A673 (cell line): ENCODE measurements at regions not wholly inside any gene's neighbourhood (a gene's known extent, or its start where the extent isn't known, plus 50 kb on each side); places are given as distances from the start of the nearest gene placed in this dataset.

ENCODE experiments used
- BruUV-seq: library from RNA; stranded (reverse); fragments of 400-500 nt; replicated peaks from 2 replicates; lab custom pipeline; 2021; lab: Mats Ljungman, UMichigan
- CTCF ChIA-PET: fragments of 300-600 bp; sonication (Branson Sonifier 250); formaldehyde crosslinking; loops from one replicate; lab custom pipeline; 2022; ENCODE audit warnings: antibody characterized with exemption; lab: Charles Lee
- POLR2A ChIA-PET: fragments of 300-600 bp; sonication (Branson Sonifier 250); formaldehyde crosslinking; loops from one replicate; lab custom pipeline; 2022; ENCODE audit warnings: antibody characterized with exemption; ENCODE audit not compliant: low non-redundant PET; lab: Charles Lee
- DNase-seq: peaks from one replicate; pipeline ENCODE4 v3.0.0-alpha.2; 2015; ENCODE audit warnings: low spot score
- H3K27ac ChIP-seq: fragments of 200-600 bp; sonication (generic); 2 replicates; pipeline ENCODE4 v1.5.1; 2016; ENCODE audit warnings: mixed run types, low read depth, mild to moderate bottlenecking, mixed read lengths, antibody characterized with exemption, low read length; ENCODE audit not compliant: poor library complexity, severe bottlenecking
- H3K27me3 ChIP-seq: fragments of 200-600 bp; sonication (generic); replicated peaks from 2 replicates; pipeline ENCODE4 v1.6.1; 2017; ENCODE audit warnings: mixed run types, low read depth, mild to moderate bottlenecking, mixed read lengths, antibody characterized with exemption, low read length; ENCODE audit not compliant: insufficient read depth, poor library complexity
- H3K36me3 ChIP-seq: fragments of 200-600 bp; sonication (generic); 2 replicates; pipeline ENCODE4 v1.6.1; 2016; ENCODE audit warnings: mixed run types, mild to moderate bottlenecking, mixed read lengths, antibody characterized with exemption, low read length; ENCODE audit not compliant: insufficient read depth, poor library complexity, severe bottlenecking
- H3K4me1 ChIP-seq: fragments of 200-600 bp; sonication (generic); 2 replicates; pipeline ENCODE4 v1.6.1; 2017; ENCODE audit warnings: mixed run types, mild to moderate bottlenecking, mixed read lengths, antibody characterized with exemption, low read length; ENCODE audit not compliant: insufficient read depth, poor library complexity, severe bottlenecking
- H3K4me3 ChIP-seq: fragments of 200-600 bp; sonication (generic); 2 replicates; pipeline ENCODE4 v1.5.1; 2016; ENCODE audit warnings: low read depth, mixed run types, mild to moderate bottlenecking, mixed read lengths, low read length; ENCODE audit not compliant: poor library complexity, severe bottlenecking
- H3K9me3 ChIP-seq: fragments of 200-600 bp; sonication (generic); 2 replicates; pipeline ENCODE4 v1.6.1; 2016; ENCODE audit warnings: mixed run types, low read depth, mild to moderate bottlenecking, mixed read lengths, antibody characterized with exemption, low read length; ENCODE audit not compliant: poor library complexity, severe bottlenecking
- CTCF ChIP-seq: fragments of 300-800, 200-600 bp; sonication (generic); conservative IDR thresholded peaks from 2 replicates; pipeline ENCODE4 v1.5.1; 2017; ENCODE audit warnings: low read depth, mild to moderate bottlenecking, antibody characterized with exemption, low read length, moderate library complexity, mixed read lengths
- EZH2 ChIP-seq: fragments of 200-600 bp; sonication (generic); IDR thresholded peaks from 2 replicates; pipeline ENCODE4 v1.6.1; 2017; ENCODE audit warnings: borderline replicate concordance, low read depth, mild to moderate bottlenecking, mixed read lengths, antibody characterized with exemption, low read length; ENCODE audit not compliant: poor library complexity, severe bottlenecking
- intact Hi-C: fragments of 100-400 bp; cut with micrococcal nuclease; formaldehyde crosslinking; loops from one replicate; pipeline ENCODE4 v1.10.0; 2022; ENCODE audit not compliant: unreplicated experiment

DNA sequence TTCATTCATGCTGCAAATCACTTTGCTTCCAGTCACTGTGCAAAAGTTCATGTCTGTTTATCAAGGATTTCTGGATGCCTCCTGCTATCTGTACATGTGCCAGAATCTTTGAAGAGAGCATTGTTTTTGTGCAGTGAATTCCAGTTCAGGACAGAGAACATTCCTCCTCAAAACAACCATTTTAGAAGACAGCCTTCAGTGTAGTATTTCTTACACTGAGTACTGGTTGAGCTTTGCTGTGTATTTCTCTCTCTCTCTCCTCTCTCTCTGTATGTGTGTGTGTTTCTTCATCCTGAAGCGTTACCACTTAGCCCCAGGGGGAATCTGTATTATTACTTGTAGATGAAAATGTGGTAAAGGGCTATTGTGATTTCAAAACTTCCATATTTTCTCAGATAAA lies 123.8 kb upstream of the CHL1 start:
- ChIA-PET POLR2A (no interaction called here), CTCF (no interaction called here)
- H3K36me3 ChIP-seq, result no peaks in the 10 kb centered on the region
- H3K4me3 ChIP-seq, result no peak overlapping the region
- H3K4me1 ChIP-seq, result peaks cover 14% of the 10 kb centered on the region
- H3K27me3 ChIP-seq, result no peaks in the 10 kb centered on the region
- no peaks in the 10 kb centered on the region for H3K9me3 ChIP-seq
- H3K27ac ChIP-seq, result no peak overlapping the region
- no peak for DNase-seq
- TF ChIP-seq CTCF, result no peak
- intact Hi-C loops, result no loop called here
- BruUV-seq, result no TSS peak

DNA sequence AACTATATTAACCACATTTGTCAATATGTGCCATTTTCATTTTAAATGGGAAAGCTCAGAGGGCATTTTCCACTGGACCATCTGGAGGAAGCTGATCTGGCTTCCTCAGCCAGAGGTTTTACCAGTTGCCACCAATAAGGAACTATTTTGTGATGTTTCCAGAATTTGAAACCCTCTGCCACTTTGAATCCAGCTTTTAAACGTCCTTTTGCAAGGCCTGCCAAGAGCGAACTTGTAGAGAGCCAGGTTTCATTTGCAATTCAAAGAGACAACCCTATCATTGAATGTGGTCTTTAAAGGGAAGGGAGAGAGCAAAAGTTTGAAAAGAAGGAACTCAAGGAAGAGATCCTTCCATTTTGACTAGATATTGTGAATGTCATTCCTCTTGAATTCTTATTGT lies 123.3 kb upstream of the CHL1 start:
- Histone ChIP-seq H3K27ac (no peak overlapping the region), H3K36me3 (no peaks in the 10 kb centered on the region), H3K9me3 (no peaks in the 10 kb centered on the region), H3K4me1 (peaks cover 14% of the 10 kb centered on the region), H3K27me3 (no peaks in the 10 kb centered on the region), H3K4me3 (no peak overlapping the region)
- intact Hi-C loops, result no loop called here
- no peak for TF ChIP-seq CTCF
- TF ChIP-seq EZH2, result no peak
- CTCF ChIA-PET, result no interaction called here
- DNase-seq, result no peak
- no TSS peak for BruUV-seq
- POLR2A ChIA-PET, result no interaction called here

DNA sequence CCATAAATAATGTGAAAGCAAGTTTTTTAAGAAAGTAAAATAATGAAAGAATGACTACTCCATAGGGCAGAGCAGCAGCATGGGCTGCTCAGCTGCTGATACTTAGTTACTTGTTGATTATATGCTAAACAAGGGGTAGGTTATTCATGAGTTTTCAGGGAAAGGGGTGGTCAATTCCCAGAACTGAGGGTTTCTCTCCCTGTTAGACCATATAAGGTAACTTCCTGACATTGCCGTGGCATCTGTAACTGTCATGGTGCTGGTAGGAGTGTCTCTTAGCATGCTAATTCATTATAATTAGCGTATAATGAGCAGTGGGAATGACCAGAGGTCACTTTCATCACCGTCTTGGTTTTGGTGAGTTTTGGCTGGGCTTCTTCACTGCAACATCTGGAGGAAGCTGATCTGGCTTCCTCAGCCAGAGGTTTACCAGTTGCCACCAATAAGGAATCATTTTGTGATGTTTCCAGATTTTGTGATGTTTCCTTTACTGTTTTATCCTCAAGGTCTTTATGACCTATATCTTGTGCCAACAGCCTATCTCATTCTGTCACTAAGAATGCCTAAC lies 121.8 kb upstream of the CHL1 start:
- intact Hi-C loops, result no loop called here

More for the DNA sequence above, 121.8 kb upstream of the CHL1 start:
- CTCF ChIA-PET, result no interaction called here
- no peak for TF ChIP-seq CTCF
- peaks cover 14% of the 10 kb centered on the region for H3K4me1 ChIP-seq
- peak overlapping the region; percentile 64 for H3K27ac ChIP-seq
- H3K36me3 ChIP-seq, result no peaks in the 10 kb centered on the region
- POLR2A ChIA-PET, result no interaction called here
- DNase-seq, result peak; percentile 29
- no peak overlapping the region for H3K4me3 ChIP-seq
- H3K9me3 ChIP-seq, result no peaks in the 10 kb centered on the region
- no peaks in the 10 kb centered on the region for H3K27me3 ChIP-seq
- BruUV-seq, result no TSS peak
